UCSD-AML1 (cell line): ENCODE measurements at regions not wholly inside any gene's neighbourhood (a gene's known extent, or its start where the extent isn't known, plus 50 kb on each side); places are given as distances from the start of the nearest gene placed in this dataset.

ENCODE experiments used
- DNase-seq: peaks from one replicate; lab custom pipeline; 2025; ENCODE audit not compliant: unreplicated experiment; lab: John Stamatoyannopoulos, UW

GRCh38 chr19:34096020-34096915, 76.0 kb upstream of the LSM14A start:
- no peak for DNase-seq

GRCh38 chr19:34104096-34104495, 68.2 kb upstream of the LSM14A start:
- DNase-seq, result peak; percentile 30

GRCh38 chr19:34104557-34104956, 67.7 kb upstream of the LSM14A start:
- DNase-seq, result no peak

GRCh38 chr19:34109596-34109995, 62.7 kb upstream of the LSM14A start:
- DNase-seq, result no peak

- no peak for DNase-seq
These were observed 53.2 kb upstream of the LSM14A start for GRCh38 chr19:34118879-34119748.

GRCh38 chr19:34120141-34120540, 52.2 kb upstream of the LSM14A start:
- DNase-seq, result no peak

- peak; percentile 43 for DNase-seq
These were observed 51.3 kb upstream of the LSM14A start for GRCh38 chr19:34120846-34121639.
